Adrenal gland (tissue), 9 donors: ENCODE measurements at regions not wholly inside any gene's neighbourhood (a gene's known extent, or its start where the extent isn't known, plus 50 kb on each side); places are given as distances from the start of the nearest gene placed in this dataset.

ENCODE experiments used
- DNase-seq, 7 donors: peaks; one replicate each; pipeline ENCODE4 v3.0.0-alpha.2; 2019 to 2020
- H3K27ac ChIP-seq, 5 donors: fragments of 200-600 bp; sonication (generic) in 4 of 5; 1 replicate in 3 of 5; 2 replicates in 2 of 5; pipeline versions ENCODE4 v1.5.1 to v1.8.0; 2016 to 2020; ENCODE audit warnings: mild to moderate bottlenecking in 1 of 5
- H3K27me3 ChIP-seq: fragments of 200-600 bp; 2 replicates; pipeline ENCODE4 v1.8.0; 2021
- H3K36me3 ChIP-seq, 2 donors: fragments of 200-600 bp; replicated peaks in 1 of 2; 1 replicate in 1 of 2; 2 replicates in 1 of 2; pipeline versions ENCODE4 v1.5.1 to v1.8.0; 2018 to 2022
- H3K4me1 ChIP-seq, 2 donors: fragments of 200-600 bp; replicated peaks in 1 of 2; 1 replicate in 1 of 2; 2 replicates in 1 of 2; pipeline versions ENCODE4 v1.5.1 to v1.8.0; 2018 to 2021
- H3K4me3 ChIP-seq, 4 donors: fragments of 200-600 bp; sonication (generic) in 3 of 4; one replicate each; pipeline ENCODE4 v1.5.1; 2016 to 2018
- H3K9me3 ChIP-seq, 3 donors: fragments of 200-600 bp; sonication (generic) in 1 of 3; replicated peaks in 1 of 3; 1 replicate in 2 of 3; 2 replicates in 1 of 3; pipeline versions ENCODE4 v1.5.1 to v1.8.0; 2016 to 2021
- CTCF ChIP-seq, 6 experiments: fragments of 450-650 bp in 4 of 6; fragments of 200-600 bp in 2 of 6; sonication (generic) in 1 of 6; IDR thresholded peaks; 1 replicate in 5 of 6; 2 replicates in 1 of 6; pipeline versions ENCODE4 v1.5.1 to v1.8.0; 2016 to 2021; ENCODE audit warnings: antibody characterized with exemption in 6 of 6, mild to moderate bottlenecking in 2 of 6, moderate library complexity in 1 of 6
- POLR2A ChIP-seq, 2 donors: fragments of 450-650 bp; IDR thresholded peaks; one replicate each; pipeline ENCODE4 v1.6.1; 2017; ENCODE audit warnings: antibody characterized with exemption in 2 of 2, mild to moderate bottlenecking in 2 of 2, moderate library complexity in 1 of 2
- WGBS, 4 donors: extraction: QIAGEN DNeasy Blood & Tissue Kit in 2 of 4; methylation state at CpG; one replicate each; pipeline versions ENCODE4 v1.1.5 to v1.1.7; 2013 to 2017; 5-methylcytosine and 5-hydroxymethylcytosine counted together
- intact Hi-C, 2 donors: fragments of 100-400 bp; cut with DNase I; formaldehyde crosslinking; loops; one replicate each; pipeline versions ENCODE4 v1.14.1 to v1.15.0; 2022 to 2023
- donor health status: healthy with polysubstance abuse.
- donor health status: Bipolar disorder and iron deficiency.
- donor health status: DM: yes; HTN: yes; CAD: no.
- donor health status: DM: no; HTN: no; CAD: no.
- donor health status: DM: no; HTN: no; CAD: no.

GRCh38 chr7:19972876-19973275 lies 199.5 kb upstream of the TMEM196 start:
- intact Hi-C loops: no loop called here
- 71 to 79% (median 75%) methylated on average over 1 of the region's 1 CpG for WGBS, 4 donors
- no peaks in the 10 kb centered on the region for H3K4me1 ChIP-seq
- no peaks in the 10 kb centered on the region for H3K36me3 ChIP-seq
- no peak for TF ChIP-seq POLR2A (IDR thresholded peaks at IDR 0.05)
- TF ChIP-seq CTCF (IDR thresholded peaks at IDR 0.05): no peak
- no peak overlapping the region for H3K27ac ChIP-seq
- no peaks in the 10 kb centered on the region for H3K9me3 ChIP-seq
- H3K4me3 ChIP-seq: no peak overlapping the region
- H3K27me3 ChIP-seq: no peaks in the 10 kb centered on the region
- DNase-seq: no peak

- 42 to 60% (median 52%) methylated on average over 2 of the region's 2 CpGs for WGBS, 4 donors
- TF ChIP-seq POLR2A (IDR thresholded peaks at IDR 0.05) (no peak), CTCF (IDR thresholded peaks at IDR 0.05) (no peak)
- intact Hi-C loops: no loop called here
- H3K9me3 ChIP-seq: no peaks in the 10 kb centered on the region
- no peak for DNase-seq
- no peaks in the 10 kb centered on the region for H3K27me3 ChIP-seq
- H3K27ac ChIP-seq: no peak overlapping the region
- H3K4me1 ChIP-seq: no peaks in the 10 kb centered on the region
- no peak overlapping the region for H3K4me3 ChIP-seq
- no peaks in the 10 kb centered on the region for H3K36me3 ChIP-seq
These were observed 198.5 kb upstream of the TMEM196 start for GRCh38 chr7:19971956-19972355.

GRCh38 chr7:19970514-19970913 lies 197.1 kb upstream of the TMEM196 start:
- Histone ChIP-seq H3K36me3 (no peaks in the 10 kb centered on the region), H3K9me3 (no peaks in the 10 kb centered on the region), H3K4me3 (no peak overlapping the region), H3K27me3 (no peaks in the 10 kb centered on the region), H3K27ac (no peak overlapping the region), H3K4me1 (no peaks in the 10 kb centered on the region)
- TF ChIP-seq CTCF (IDR thresholded peaks at IDR 0.05) (no peak), POLR2A (IDR thresholded peaks at IDR 0.05) (no peak)
- no peak for DNase-seq
- intact Hi-C loops: no loop called here

- Histone ChIP-seq H3K27me3 (no peaks in the 10 kb centered on the region), H3K9me3 (no peaks in the 10 kb centered on the region), H3K36me3 (no peaks in the 10 kb centered on the region), H3K27ac (peak overlapping the region in 1 of 5 donors; percentile 4), H3K4me1 (no peaks in the 10 kb centered on the region), H3K4me3 (no peak overlapping the region)
- WGBS, 4 donors: 32 to 36% (median 34%) methylated on average over 4 of the region's 4 CpGs
- DNase-seq: no peak
- intact Hi-C loops: no loop called here
- no peak for TF ChIP-seq CTCF (IDR thresholded peaks at IDR 0.05)
- no peak for TF ChIP-seq POLR2A (IDR thresholded peaks at IDR 0.05)
These were observed 196.6 kb upstream of the TMEM196 start for GRCh38 chr7:19969859-19970493.
